HUES6 (cell line): ENCODE measurements at regions not wholly inside any gene's neighbourhood (a gene's known extent, or its start where the extent isn't known, plus 50 kb on each side); places are given as distances from the start of the nearest gene placed in this dataset.
"Not testable (repeated sequence)": the region's sequence is repeated elsewhere in the genome, so short reads cannot be mapped to it uniquely, and the experiment has no call there.

Experiments
- H3K27ac ChIP-seq: 2 replicates; pipeline ENCODE4 v1.7.0; 2013; ENCODE audit warnings: low read depth, mild to moderate bottlenecking, low read length, inconsistent platforms
- H3K27me3 ChIP-seq: 2 replicates; pipeline ENCODE4 v1.6.1; 2013; ENCODE audit warnings: low read length; ENCODE audit not compliant: control insufficient read depth, insufficient read depth
- H3K36me3 ChIP-seq: 2 replicates; pipeline ENCODE4 v1.6.1; 2013; ENCODE audit warnings: low read length; ENCODE audit not compliant: control insufficient read depth, insufficient read depth
- H3K4me1 ChIP-seq: 2 replicates; pipeline ENCODE4 v1.6.1; 2013; ENCODE audit warnings: low read length; ENCODE audit not compliant: control insufficient read depth, insufficient read depth
- H3K4me3 ChIP-seq: 2 replicates; pipeline ENCODE4 v1.5.1; 2013; ENCODE audit warnings: low read depth, low read length
- H3K9ac ChIP-seq: one replicate; pipeline ENCODE4 v1.6.1; 2013; ENCODE audit warnings: mild to moderate bottlenecking, low read length
- H3K9me3 ChIP-seq: 2 replicates; pipeline ENCODE4 v1.6.1; 2013; ENCODE audit warnings: low read depth, low read length; ENCODE audit not compliant: control insufficient read depth, insufficient read depth

DNA sequence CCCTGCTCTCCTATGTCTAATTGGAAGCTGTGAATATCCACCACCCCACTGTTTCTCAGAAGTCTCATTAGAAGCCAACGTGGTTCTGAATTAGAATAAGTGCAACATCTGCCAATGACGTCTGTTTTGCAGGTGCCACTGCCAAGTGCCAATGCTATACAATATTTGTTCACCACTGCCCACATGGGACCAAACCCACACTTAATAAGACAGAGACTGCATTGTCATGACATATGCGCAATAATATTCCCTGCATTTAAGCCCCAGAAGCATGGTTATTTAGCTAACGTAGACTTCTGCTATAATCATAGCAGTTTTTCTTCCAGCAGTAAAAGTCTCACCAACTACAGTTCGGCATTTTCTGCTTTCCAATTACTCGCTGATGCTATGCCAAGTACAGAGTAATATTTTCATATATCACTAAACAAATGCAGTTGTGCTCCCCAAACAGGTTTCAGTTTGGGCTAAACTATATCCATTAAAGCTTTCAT is 262.5 kb upstream of the PCDH18 start:
- Histone ChIP-seq H3K27me3 (no peaks in the 10 kb centered on the region), H3K9me3 (no peaks in the 10 kb centered on the region), H3K9ac (no peak overlapping the region), H3K4me3 (no peak overlapping the region), H3K27ac (no peak overlapping the region), H3K4me1 (peaks cover 4% of the 10 kb centered on the region; the same call in 1 of the 2 replicates), H3K36me3 (no peaks in the 10 kb centered on the region)

DNA sequence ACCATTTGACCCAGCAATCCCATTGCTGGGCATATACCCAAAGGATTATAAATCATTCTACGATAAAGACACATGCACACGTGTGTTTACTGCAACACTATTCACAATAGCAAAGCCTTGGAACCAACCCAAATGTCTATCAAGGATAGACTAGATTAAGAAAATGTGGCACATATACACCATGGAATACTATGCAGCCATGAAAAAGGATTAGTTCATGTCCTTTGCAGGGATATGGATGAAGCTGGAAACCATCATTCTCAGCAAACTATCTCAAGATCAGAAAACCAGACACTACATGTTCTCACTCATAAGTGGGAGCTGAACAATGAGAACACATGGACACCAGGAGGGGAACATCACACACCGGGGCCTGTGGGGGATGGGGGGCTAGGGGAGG is 257.0 kb upstream of the PCDH18 start:
- H3K9ac ChIP-seq, H3K4me3 ChIP-seq, H3K4me1 ChIP-seq, H3K9me3 ChIP-seq, H3K27ac ChIP-seq, H3K27me3 ChIP-seq, H3K36me3 ChIP-seq: not testable (repeated sequence)

DNA sequence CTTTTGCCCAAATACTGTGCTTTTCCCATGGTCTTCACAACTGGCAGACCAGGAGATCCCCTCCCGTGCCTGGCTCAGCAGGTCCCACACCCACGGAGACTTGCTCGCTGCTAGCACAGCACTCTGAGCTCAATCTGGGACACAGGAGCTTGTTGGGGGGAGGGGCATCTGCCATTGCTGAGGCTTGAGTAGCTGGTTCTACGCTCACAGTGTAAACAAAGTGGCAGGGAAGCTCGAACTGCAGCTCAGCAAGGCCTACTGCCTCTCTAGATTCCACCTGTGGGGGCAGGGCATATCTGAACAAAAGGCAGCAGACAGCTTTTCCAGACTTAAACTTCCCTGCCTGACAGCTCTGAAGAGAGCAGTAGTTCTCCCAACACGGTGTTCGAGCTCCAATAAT is 251.6 kb upstream of the PCDH18 start:
- H3K9me3 ChIP-seq, H3K27ac ChIP-seq, H3K9ac ChIP-seq, H3K27me3 ChIP-seq, H3K4me3 ChIP-seq, H3K36me3 ChIP-seq: not testable (repeated sequence)
- peaks cover 11% of the 10 kb centered on the region for H3K4me1 ChIP-seq

DNA sequence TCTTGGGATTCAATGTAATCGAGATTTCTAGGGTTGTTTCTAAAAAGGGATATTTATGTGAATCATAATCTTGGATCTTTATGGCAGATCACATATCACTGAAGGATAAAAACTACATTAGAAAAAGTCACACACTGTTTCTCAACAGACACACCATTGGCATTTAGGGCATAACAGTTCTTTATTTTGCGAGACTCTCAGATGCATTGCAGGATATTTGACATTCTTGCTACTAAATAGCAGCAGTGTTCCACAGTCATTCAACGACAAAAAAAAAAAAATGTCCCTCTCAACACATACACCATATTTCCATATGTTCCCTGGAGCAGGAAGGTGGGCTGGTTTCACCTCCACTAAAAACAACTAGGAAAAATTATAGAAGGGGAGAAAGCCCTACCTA is 243.4 kb upstream of the PCDH18 start:
- Histone ChIP-seq H3K9ac (no peak overlapping the region), H3K36me3 (no peaks in the 10 kb centered on the region), H3K4me1 (no peaks in the 10 kb centered on the region), H3K27me3 (no peaks in the 10 kb centered on the region), H3K4me3 (no peak overlapping the region), H3K9me3 (no peaks in the 10 kb centered on the region), H3K27ac (no peak overlapping the region)

DNA sequence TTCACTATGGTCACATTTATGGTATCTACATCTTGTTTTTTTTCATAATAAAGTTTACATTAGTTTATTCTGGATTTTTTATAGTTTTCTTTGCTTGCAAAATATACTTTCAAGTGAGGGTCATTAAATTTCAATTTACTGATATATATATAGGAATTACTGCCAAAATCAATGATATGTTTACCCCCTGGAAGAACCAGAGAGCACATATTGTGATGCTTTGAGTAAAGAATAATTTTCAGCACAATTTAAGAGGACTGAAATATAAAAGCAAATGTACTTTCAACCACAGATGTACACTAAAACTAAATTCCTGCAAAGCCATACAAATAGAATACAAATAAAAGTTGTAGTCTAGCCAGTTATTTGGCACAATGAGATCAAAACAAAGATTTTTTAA is 242.2 kb upstream of the PCDH18 start:
- no peak overlapping the region for H3K9ac ChIP-seq
- no peak overlapping the region for H3K4me3 ChIP-seq
- H3K27me3 ChIP-seq: no peaks in the 10 kb centered on the region
- no peaks in the 10 kb centered on the region for H3K4me1 ChIP-seq
- no peak overlapping the region for H3K27ac ChIP-seq
- H3K9me3 ChIP-seq: no peaks in the 10 kb centered on the region
- H3K36me3 ChIP-seq: no peaks in the 10 kb centered on the region

DNA sequence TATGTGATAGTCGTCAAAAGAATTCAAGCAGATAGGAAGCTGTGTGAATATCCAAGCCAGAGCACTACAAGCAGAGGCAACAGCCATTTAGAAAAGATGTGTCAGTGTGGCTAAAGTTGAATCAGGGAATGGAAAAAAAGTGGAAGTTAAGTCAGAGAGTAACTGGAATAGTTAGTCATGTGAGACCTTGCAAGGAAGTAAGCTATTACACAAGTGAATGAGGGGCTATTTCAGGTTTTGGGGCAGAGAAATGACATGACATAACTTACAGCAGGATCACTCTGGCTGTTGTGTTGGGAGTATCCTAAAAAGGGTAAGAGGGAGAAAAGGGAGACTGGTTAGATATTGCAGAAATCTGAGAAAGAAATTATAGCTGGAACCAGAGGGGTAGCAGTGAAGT is 236.6 kb upstream of the PCDH18 start:
- Histone ChIP-seq H3K4me3 (no peak overlapping the region), H3K27me3 (no peaks in the 10 kb centered on the region), H3K27ac (no peak overlapping the region), H3K9ac (no peak overlapping the region), H3K36me3 (no peaks in the 10 kb centered on the region), H3K9me3 (no peaks in the 10 kb centered on the region), H3K4me1 (no peaks in the 10 kb centered on the region)

DNA sequence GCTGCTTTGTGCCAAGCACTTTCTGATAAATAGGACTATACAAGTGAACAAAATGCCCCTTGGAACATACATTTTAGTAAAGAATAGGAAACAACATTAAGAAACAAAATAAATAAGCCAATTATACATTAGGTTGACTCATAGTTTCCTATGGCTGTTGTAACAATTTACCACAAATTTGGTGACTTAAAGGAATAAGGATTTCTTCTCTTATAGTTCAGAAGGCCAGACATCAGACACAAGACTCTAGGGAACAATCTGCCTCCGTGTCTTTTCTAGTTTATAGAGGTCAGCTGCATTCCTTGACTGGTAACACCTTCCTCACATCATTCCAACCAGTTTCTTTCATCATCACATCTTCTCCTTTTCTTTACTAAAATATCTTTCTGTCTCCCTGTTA is 235.9 kb upstream of the PCDH18 start:
- Histone ChIP-seq H3K4me1 (no peaks in the 10 kb centered on the region), H3K27ac (no peak overlapping the region), H3K9ac (no peak overlapping the region), H3K27me3 (no peaks in the 10 kb centered on the region), H3K4me3 (no peak overlapping the region), H3K9me3 (no peaks in the 10 kb centered on the region), H3K36me3 (no peaks in the 10 kb centered on the region)

DNA sequence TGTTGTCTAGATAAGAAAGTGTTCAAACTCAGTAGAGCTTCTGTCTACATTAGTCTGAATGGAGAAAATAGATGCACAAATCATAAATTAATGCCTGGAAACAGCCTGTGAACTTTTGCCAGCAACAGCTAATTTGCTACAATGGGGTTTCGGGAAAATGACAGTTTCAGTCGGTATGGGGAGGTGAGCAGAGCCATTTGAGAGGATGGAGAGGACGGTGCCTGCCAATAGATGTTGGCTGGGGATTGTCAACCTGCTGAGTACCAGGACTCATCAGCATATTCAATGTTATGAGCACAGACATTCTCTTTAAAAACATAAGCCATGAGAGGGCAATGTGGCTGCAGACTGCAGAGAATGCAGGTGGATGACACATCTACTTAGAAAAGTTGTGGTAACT is 230.3 kb upstream of the PCDH18 start:
- no peak overlapping the region for H3K4me3 ChIP-seq
- H3K9ac ChIP-seq: no peak overlapping the region
- H3K36me3 ChIP-seq: no peaks in the 10 kb centered on the region
- no peaks in the 10 kb centered on the region for H3K9me3 ChIP-seq
- H3K4me1 ChIP-seq: no peaks in the 10 kb centered on the region
- H3K27me3 ChIP-seq: no peaks in the 10 kb centered on the region
- H3K27ac ChIP-seq: no peak overlapping the region

DNA sequence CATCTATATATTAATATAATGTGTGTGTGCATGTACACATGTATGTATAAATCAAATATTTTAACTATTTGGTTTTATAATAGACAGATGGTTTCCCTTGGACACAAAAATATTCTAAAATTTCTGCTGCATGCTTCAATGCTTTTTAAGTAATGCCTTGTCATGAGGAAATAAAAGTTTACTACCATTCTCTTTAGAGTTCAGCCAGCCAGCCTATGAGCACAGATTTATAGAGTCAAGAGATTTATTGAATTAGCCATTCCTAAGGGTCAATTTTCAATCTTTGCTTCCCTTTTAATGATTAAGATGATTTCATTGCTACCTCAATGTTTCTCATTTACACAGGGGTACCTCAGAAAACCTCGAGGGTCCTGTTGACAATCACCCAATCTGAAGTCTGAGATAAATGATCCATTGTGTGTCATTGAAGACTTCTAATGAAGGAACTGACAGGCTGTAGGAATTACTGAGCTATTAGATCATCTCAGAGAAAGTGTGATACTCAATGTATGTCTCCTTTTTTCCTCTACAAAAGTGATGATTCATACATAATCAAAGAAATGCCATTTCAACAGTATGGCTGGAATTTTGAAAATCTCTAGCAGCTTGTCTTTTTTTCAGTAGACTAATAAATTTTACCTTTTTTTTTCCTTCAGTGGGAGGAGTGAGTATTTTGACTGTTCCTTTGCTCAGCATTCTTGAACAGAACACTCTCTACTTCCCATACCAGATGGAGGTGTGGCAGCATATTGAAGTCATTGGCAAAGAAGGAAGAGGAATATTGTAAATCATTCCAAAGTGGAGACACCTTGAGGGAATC is 222.6 kb upstream of the PCDH18 start:
- no peaks in the 10 kb centered on the region for H3K4me1 ChIP-seq
- H3K27me3 ChIP-seq: no peaks in the 10 kb centered on the region
- H3K4me3 ChIP-seq: no peak overlapping the region
- H3K9me3 ChIP-seq: no peaks in the 10 kb centered on the region
- H3K36me3 ChIP-seq: no peaks in the 10 kb centered on the region
- H3K9ac ChIP-seq: no peak overlapping the region
- H3K27ac ChIP-seq: no peak overlapping the region

DNA sequence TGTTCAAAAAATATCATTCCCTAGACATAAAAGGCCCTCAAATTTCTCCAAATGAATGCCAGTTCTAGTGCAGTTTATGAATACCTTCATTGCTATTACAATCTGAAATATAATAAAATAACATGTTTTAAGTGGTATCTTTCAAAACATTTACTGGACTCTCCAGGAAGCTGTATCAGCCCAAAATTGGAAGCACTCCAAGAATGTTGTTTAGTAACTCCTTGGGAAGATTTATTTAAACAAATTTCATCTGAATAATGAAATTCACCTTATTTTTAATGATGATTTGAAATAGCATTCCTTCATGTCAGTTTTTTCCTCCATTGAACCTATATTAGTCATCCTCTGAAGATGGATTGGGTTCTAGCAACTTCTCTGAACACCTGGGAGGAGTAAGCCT is 217.2 kb upstream of the PCDH18 start:
- no peaks in the 10 kb centered on the region for H3K36me3 ChIP-seq
- no peaks in the 10 kb centered on the region for H3K27me3 ChIP-seq
- H3K4me3 ChIP-seq: no peak overlapping the region
- no peak overlapping the region for H3K9ac ChIP-seq
- no peaks in the 10 kb centered on the region for H3K4me1 ChIP-seq
- H3K27ac ChIP-seq: no peak overlapping the region
- H3K9me3 ChIP-seq: no peaks in the 10 kb centered on the region

DNA sequence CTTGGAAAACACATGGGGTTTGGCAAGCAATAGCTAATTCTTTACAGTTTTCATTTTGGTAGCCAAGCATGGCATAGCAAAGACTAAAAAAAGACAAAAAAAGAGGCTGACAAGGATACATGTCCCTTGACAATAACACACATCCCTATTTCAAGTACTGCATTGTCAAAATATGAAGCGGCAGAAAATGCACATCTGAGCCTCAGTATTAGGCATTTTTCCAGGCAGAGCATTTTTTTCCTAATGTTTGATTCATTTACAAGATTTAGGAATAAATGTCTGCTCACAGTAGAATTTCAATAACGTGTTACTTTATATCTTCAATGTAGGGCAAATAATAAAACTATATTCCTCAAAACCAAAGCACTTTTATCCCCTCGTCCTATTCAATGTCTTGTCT is 216.3 kb upstream of the PCDH18 start:
- Histone ChIP-seq H3K4me3 (no peak overlapping the region), H3K9ac (no peak overlapping the region), H3K4me1 (no peaks in the 10 kb centered on the region), H3K36me3 (no peaks in the 10 kb centered on the region), H3K27ac (no peak overlapping the region), H3K27me3 (no peaks in the 10 kb centered on the region), H3K9me3 (no peaks in the 10 kb centered on the region)
